Upper lobe of left lung (tissue), 4 donors: ENCODE measurements at regions not wholly inside any gene's neighbourhood (a gene's known extent, or its start where the extent isn't known, plus 50 kb on each side); places are given as distances from the start of the nearest gene placed in this dataset.

Experiments
- CTCF ChIP-seq, 6 experiments: fragments of 450-650 bp in 4 of 6; fragments of 200-600 bp in 2 of 6; sonication (generic) in 2 of 6; IDR thresholded peaks; one replicate each; pipeline ENCODE4 v1.5.1; 2016 to 2019; ENCODE audit warnings: antibody characterized with exemption in 6 of 6
- EP300 ChIP-seq, 4 donors: sonication (generic); formaldehyde crosslinking; IDR thresholded peaks; one replicate each; pipeline ENCODE4 v1.5.1; 2017; ENCODE audit warnings: antibody characterized with exemption in 4 of 4, control low read depth in 2 of 4

- TF ChIP-seq CTCF (IDR thresholded peaks at IDR 0.05) (no peak), EP300 (IDR thresholded peaks at IDR 0.05) (no peak)
Observed at GRCh38 chr1:63200676-63201075, 121.7 kb upstream of the FOXD3 start.
